Stimulated activated CD4-positive, alpha-beta T cell treated with anti-CD3 and anti-CD28 coated beads, TNF-alpha, amount 100 ng/mL, for 4 hours (primary cell): ENCODE measurements at regions not wholly inside any gene's neighbourhood (a gene's known extent, or its start where the extent isn't known, plus 50 kb on each side); places are given as distances from the start of the nearest gene placed in this dataset.
"Not testable (repeated sequence)": the region's sequence is repeated elsewhere in the genome, so short reads cannot be mapped to it uniquely, and the experiment has no call there.

Source experiments
- DNase-seq, 3 experiments: peaks; one replicate each; pipeline ENCODE4 v3.0.0-alpha.2; 2020; ENCODE audit warnings: low read depth in 3 of 3

DNA sequence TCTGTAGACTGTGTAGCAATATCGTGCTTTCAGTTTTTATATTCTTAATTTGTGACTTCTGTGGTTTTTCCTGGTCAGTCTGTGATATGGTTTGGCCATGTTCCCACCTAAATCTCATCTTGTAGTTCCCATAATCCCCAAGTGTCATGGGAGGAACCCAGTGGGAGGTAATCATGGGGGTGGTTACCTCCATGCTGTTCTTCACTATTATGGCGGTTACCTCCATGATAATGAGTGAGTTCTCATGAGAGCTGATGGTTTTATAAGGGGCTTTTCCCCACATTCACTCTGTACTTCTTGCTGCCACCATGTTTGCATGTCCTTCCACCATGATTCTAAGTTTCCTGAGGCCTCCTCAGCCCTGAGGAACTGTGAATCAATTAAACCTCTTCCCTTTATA lies 169.8 kb downstream of the LEPR start:
- DNase-seq = no peak

- no peak for DNase-seq
Observed at GRCh38 chr1:65593516-65593915, 173.0 kb downstream of the LEPR start.

DNA sequence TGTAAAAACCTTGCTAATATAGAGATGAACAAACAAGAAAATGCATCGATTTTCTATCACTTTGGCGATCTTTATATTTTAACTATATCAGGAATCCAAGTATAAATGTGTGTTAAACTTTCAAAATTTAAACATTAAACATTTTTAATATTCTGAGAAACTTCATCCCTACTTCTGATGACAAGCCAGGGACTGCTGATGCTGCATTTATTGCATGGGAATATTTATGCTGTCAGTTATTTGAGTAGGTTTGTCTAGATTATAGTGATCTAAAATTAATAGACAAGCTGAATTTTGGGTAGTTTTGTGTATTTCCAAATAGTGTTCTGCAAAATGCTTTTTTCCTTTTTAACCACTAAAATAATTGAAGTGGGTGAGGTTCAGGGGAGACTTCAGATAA lies 175.3 kb downstream of the LEPR start:
- DNase-seq = no peak

DNA sequence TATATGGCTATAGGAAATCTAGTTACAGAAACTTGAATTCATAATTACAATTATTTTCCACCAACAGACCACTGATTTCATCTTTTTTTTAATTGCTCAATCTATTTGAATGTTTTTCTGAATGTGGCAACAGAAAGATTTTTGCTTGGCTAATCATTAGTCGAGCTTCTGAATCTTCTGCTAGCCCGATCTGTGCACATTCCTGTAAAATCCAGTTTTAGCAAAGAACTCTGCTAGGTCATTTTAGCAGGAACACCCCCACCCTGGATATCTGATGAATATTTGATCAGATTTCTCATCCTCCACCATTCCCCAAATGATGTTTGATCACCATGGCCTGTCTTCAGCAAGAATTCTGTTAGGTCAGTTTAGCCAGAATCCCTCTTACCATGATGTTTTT lies 176.3 kb downstream of the LEPR start:
- no peak for DNase-seq

GRCh38 chr1:65605621-65606020 lies 185.2 kb downstream of the LEPR start:
- DNase-seq = no peak

DNA sequence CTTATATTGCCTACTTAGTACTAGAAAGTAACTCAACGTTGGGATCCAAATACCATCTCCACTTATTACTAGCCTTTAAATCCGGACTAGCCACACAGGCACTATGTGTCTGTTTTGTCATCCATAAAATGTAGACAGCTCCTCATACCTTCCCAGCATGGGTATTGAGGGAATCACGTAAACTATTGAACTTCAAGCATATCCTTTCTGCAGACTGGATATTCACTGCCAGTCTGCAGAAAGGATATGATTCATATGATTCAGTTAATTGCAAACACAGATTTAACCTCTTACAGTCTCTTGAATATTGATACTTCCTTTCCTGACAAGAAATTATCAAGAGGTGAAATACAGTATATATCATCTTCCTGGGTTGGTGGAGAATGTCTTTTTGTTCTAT lies 186.0 kb downstream of the LEPR start:
- DNase-seq = no peak

- no peak for DNase-seq
Observed at GRCh38 chr1:65613884-65614283, 178.8 kb upstream of the PDE4B start.

DNA sequence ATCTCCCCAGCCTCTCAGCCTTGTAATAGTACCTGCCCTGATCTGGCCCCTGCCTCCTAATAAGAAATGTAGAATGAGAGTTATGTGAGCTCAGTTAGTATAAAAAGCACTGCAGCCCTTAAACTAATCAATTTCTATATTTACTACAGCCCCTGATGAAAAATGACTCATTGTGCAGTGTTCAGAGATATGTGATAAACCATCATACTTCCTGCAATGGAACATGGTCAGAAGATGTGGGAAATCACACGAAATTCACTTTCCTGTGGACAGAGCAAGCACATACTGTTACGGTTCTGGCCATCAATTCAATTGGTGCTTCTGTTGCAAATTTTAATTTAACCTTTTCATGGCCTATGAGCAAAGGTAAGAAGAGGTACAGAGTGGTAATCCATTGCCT lies 176.8 kb upstream of the PDE4B start:
- DNase-seq = no peak

GRCh38 chr1:65621721-65622120 lies 171.0 kb upstream of the PDE4B start:
- DNase-seq = not testable (repeated sequence)

GRCh38 chr1:65623895-65624294 lies 168.8 kb upstream of the PDE4B start:
- DNase-seq = no peak

DNA sequence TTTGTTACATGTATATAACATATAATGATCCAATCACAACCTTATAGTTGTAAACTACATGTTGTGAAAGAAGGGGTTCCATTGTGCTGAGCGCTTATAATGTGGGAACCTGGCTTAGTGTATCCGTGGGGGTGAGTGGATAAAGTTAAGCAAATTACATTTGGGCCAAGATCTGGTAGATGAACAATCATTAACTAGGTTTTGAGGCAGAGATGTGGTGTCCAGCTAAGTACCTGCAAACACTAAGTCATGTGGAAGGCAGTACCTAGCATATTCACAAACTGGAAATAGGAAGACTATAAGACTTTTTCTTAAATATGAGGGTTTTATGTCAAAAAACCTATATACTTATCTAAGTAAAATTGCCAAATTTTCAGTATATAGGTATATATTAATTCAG lies 167.2 kb upstream of the PDE4B start:
- DNase-seq = no peak

- no peak for DNase-seq
Observed at GRCh38 chr1:65626003-65626402, 166.7 kb upstream of the PDE4B start.

- DNase-seq = no peak
Observed at GRCh38 chr1:65629788-65630187, 162.9 kb upstream of the PDE4B start.

GRCh38 chr1:65630855-65631254 lies 161.8 kb upstream of the PDE4B start:
- DNase-seq = no peak

GRCh38 chr1:65632235-65632634 lies 160.5 kb upstream of the PDE4B start:
- no peak for DNase-seq

DNA sequence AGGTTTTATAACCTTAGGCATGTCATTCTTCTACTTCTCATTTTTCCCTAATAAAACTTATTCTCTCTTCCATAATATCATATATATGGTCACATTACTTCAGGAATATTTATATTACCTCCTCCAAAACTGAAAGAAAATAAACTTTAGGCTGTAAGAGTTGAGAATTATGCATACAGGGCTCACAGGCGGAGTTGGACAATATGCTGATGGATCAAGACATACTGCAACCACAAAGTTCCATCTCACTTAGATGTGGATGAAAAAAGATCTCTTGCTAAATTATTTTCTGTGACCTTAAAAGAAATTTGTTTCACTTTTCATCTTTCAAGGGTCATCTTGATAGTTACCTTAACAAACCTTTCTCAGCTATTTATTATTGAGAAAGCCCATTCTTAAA lies 152.6 kb upstream of the PDE4B start:
- DNase-seq = no peak

GRCh38 chr1:65649185-65649584 lies 143.5 kb upstream of the PDE4B start:
- not testable (repeated sequence) for DNase-seq

- DNase-seq = no peak
Observed at GRCh38 chr1:65650682-65651081, 142.0 kb upstream of the PDE4B start.

GRCh38 chr1:65654526-65654925 lies 138.2 kb upstream of the PDE4B start:
- not testable (repeated sequence) for DNase-seq

GRCh38 chr1:65657609-65658008 lies 135.1 kb upstream of the PDE4B start:
- DNase-seq = not testable (repeated sequence)

DNA sequence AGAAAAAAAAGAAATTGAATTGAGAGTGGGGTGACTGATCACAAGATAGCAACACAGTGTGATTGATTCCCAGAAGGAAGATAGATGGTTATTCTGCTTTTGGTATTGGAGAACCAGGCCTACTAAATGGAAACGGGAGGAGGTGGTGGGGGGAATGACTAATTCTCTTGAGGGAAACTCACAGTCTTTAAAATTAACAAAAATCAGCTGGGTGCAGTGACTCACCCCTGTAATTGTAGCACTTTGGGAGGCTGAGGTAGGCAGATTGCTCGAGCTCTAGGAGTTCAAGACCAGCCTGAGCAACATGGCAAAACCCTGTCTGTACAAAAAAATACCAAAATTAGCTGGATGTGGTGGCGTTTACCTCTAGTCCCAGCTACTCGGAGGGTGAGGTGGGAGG lies 134.6 kb upstream of the PDE4B start:
- DNase-seq = no peak

- no peak for DNase-seq
Observed at GRCh38 chr1:65668368-65668767, 124.3 kb upstream of the PDE4B start.

GRCh38 chr1:65670518-65670917 lies 122.2 kb upstream of the PDE4B start:
- no peak for DNase-seq

GRCh38 chr1:65674522-65674921 lies 118.2 kb upstream of the PDE4B start:
- DNase-seq = no peak

GRCh38 chr1:65679773-65680172 lies 112.9 kb upstream of the PDE4B start:
- no peak for DNase-seq
